HCT116 (cell line): ENCODE measurements at regions not wholly inside any gene's neighbourhood (a gene's known extent, or its start where the extent isn't known, plus 50 kb on each side); places are given as distances from the start of the nearest gene placed in this dataset.

Source experiments
- ATAC-seq: fragments of 200-7000 bp; cut with Tn5 transposase; 2 replicates; pipeline ENCODE4 v1.9.1; 2020; ENCODE audit warnings: mild to moderate bottlenecking, moderate library complexity
- BruUV-seq: library from RNA; stranded (reverse); fragments of 400-500 nt; replicated peaks from 2 replicates; lab custom pipeline; 2021; lab: Mats Ljungman, UMichigan
- CTCF ChIA-PET: fragments of 300-600 bp; sonication (Branson Sonifier 250); formaldehyde crosslinking; loops from one replicate; lab custom pipeline; 2021; ENCODE audit warnings: antibody characterized with exemption; lab: Charles Lee
- POLR2A ChIA-PET: fragments of 300-600, 350-600 bp; sonication (Branson Sonifier 250); formaldehyde crosslinking; loops from one replicate; lab custom pipeline; 2021; ENCODE audit warnings: antibody characterized with exemption; lab: Charles Lee
- RAD21 ChIA-PET, 2 experiments: fragments of 300-600 bp; sonication (Branson Sonifier 250); formaldehyde crosslinking; loops; one replicate each; lab custom pipeline; 2023; ENCODE audit warnings: low total read pairs in 2 of 2; ENCODE audit not compliant: uncharacterized antibody in 2 of 2, unreplicated experiment in 2 of 2, low non-redundant PET in 1 of 2; lab: Charles Lee
- DNase-seq: peaks from one replicate; pipeline ENCODE4 v3.0.0-alpha.2; 2010; ENCODE audit warnings: low read depth, low spot score
- H2AFZ ChIP-seq: fragments of 200-600 bp; shearing (Covaris generic), sonication (generic); 2 replicates; pipeline ENCODE4 v1.6.1; 2017; ENCODE audit warnings: low read depth, mixed run types, mixed read lengths, antibody characterized with exemption, low read length; ENCODE audit not compliant: poor library complexity, severe bottlenecking
- H3K27ac ChIP-seq: 2 replicates; pipeline ENCODE4 v1.5.1; 2012; ENCODE audit warnings: low read depth, low read length
- H3K27me3 ChIP-seq: fragments of 200-600 bp; sonication (generic); 2 replicates; pipeline ENCODE4 v1.6.1; 2016; ENCODE audit warnings: mixed run types, low read length, mixed read lengths; ENCODE audit not compliant: insufficient read depth
- H3K36me3 ChIP-seq, 2 experiments: fragments of 200-500 bp in 1 of 2; fragments of 200-600 bp in 1 of 2; sonication (Bioruptor generic) in 1 of 2; sonication (generic) in 1 of 2; 2 replicates each; pipeline versions ENCODE4 v1.5.1 to v1.6.1; 2014 to 2016; ENCODE audit warnings: low read length in 2 of 2, inconsistent platforms in 1 of 2, mixed read lengths in 1 of 2, mixed run types in 1 of 2; ENCODE audit not compliant: insufficient read depth in 2 of 2, control insufficient read depth in 1 of 2
- H3K4me1 ChIP-seq, 2 experiments: fragments of 200-600 bp in 1 of 2; sonication (generic) in 1 of 2; 2 replicates each; pipeline versions ENCODE4 v1.5.1 to v1.6.1; 2012 to 2017; ENCODE audit warnings: low read length in 2 of 2, inconsistent platforms in 1 of 2, mild to moderate bottlenecking in 1 of 2, mixed read lengths in 1 of 2, mixed run types in 1 of 2, moderate library complexity in 1 of 2; ENCODE audit not compliant: insufficient read depth in 2 of 2, control insufficient read depth in 1 of 2
- H3K4me2 ChIP-seq: fragments of 200-600 bp; sonication (generic); 2 replicates; pipeline ENCODE4 v1.6.1; 2017; ENCODE audit warnings: mixed run types, low read length, mixed read lengths
- H3K4me3 ChIP-seq, 2 experiments: fragments of 200-600 bp in 1 of 2; sonication (generic) in 1 of 2; replicated peaks in 1 of 2; 2 replicates each; pipeline ENCODE4 v1.5.1; 2011 to 2016; ENCODE audit warnings: low read length in 2 of 2, control low read depth in 1 of 2, low read depth in 1 of 2, mild to moderate bottlenecking in 1 of 2, mixed read lengths in 1 of 2, mixed run types in 1 of 2
- H3K79me2 ChIP-seq: fragments of 200-600 bp; sonication (generic); 2 replicates; pipeline ENCODE4 v1.6.1; 2017; ENCODE audit warnings: mild to moderate bottlenecking, mixed run types, low read length, moderate library complexity, mixed read lengths; ENCODE audit not compliant: insufficient read depth
- H3K9ac ChIP-seq: fragments of 200-600 bp; sonication (generic); 2 replicates; pipeline ENCODE4 v1.6.1; 2016; ENCODE audit warnings: low read length, mixed read lengths
- H3K9me2 ChIP-seq: fragments of 200-600 bp; sonication (generic), shearing (Covaris generic); 2 replicates; pipeline ENCODE4 v1.6.1; 2017; ENCODE audit warnings: mixed run types, mild to moderate bottlenecking, moderate library complexity; ENCODE audit not compliant: insufficient read depth
- H3K9me3 ChIP-seq, 2 experiments: fragments of 200-500 bp in 1 of 2; fragments of 200-600 bp in 1 of 2; sonication (Bioruptor generic) in 1 of 2; sonication (generic) in 1 of 2; 2 replicates each; pipeline ENCODE4 v1.6.1; 2014 to 2017; ENCODE audit warnings: low read length in 2 of 2, mixed read lengths in 2 of 2, inconsistent platforms in 1 of 2, low read depth in 1 of 2, mild to moderate bottlenecking in 1 of 2, mixed run types in 1 of 2, moderate library complexity in 1 of 2; ENCODE audit not compliant: control insufficient read depth in 1 of 2, insufficient read depth in 1 of 2
- H4K20me1 ChIP-seq: fragments of 200-600 bp; sonication (generic), shearing (Covaris generic); 2 replicates; pipeline ENCODE4 v1.6.1; 2017; ENCODE audit warnings: mixed run types, mild to moderate bottlenecking, moderate library complexity; ENCODE audit not compliant: insufficient read depth
- ATF3 ChIP-seq: IDR thresholded peaks from 2 replicates; pipeline ENCODE4 v1.6.1; 2012
- CEBPB ChIP-seq: IDR thresholded peaks from 2 replicates; pipeline ENCODE4 v1.6.1; 2012; ENCODE audit warnings: low read depth
- EGR1 ChIP-seq: IDR thresholded peaks from 2 replicates; pipeline ENCODE4 v1.6.1; 2012; ENCODE audit warnings: low read depth
- ELF1 ChIP-seq: IDR thresholded peaks from 2 replicates; pipeline ENCODE4 v1.6.1; 2012; ENCODE audit warnings: low read depth, borderline replicate concordance
- EZH2phosphoT487 ChIP-seq: fragments of 200-600 bp; IDR thresholded peaks from 2 replicates; pipeline ENCODE4 v1.6.1; 2018; ENCODE audit warnings: antibody characterized with exemption, borderline replicate concordance
- FOSL1 ChIP-seq: IDR thresholded peaks from 2 replicates; pipeline ENCODE4 v1.6.1; 2012; ENCODE audit warnings: low read depth
- JUND ChIP-seq: IDR thresholded peaks from 2 replicates; pipeline ENCODE4 v1.6.1; 2012
- MAX ChIP-seq: IDR thresholded peaks from 2 replicates; pipeline ENCODE4 v1.6.1; 2012
- POLR2A ChIP-seq: IDR thresholded peaks from 2 replicates; pipeline ENCODE4 v1.7.0; 2011; ENCODE audit warnings: borderline replicate concordance; ENCODE audit not compliant: insufficient read depth, insufficient read length; ENCODE audit errors: extremely low read depth
- POLR2AphosphoS5 ChIP-seq: IDR thresholded peaks from 2 replicates; pipeline ENCODE4 v1.6.1; 2011; ENCODE audit warnings: mild to moderate bottlenecking, low read depth, low read length, moderate library complexity
- RAD21 ChIP-seq: IDR thresholded peaks from 2 replicates; pipeline ENCODE4 v1.6.1; 2012; ENCODE audit warnings: low read depth, mild to moderate bottlenecking
- SRF ChIP-seq: IDR thresholded peaks from 2 replicates; pipeline ENCODE4 v1.6.1; 2012; ENCODE audit warnings: low read depth
- TCF7L2 ChIP-seq: IDR thresholded peaks from 2 replicates; pipeline ENCODE4 v1.7.0; 2011; ENCODE audit warnings: borderline replicate concordance, inconsistent platforms; ENCODE audit not compliant: insufficient read depth, insufficient read length; ENCODE audit errors: extremely low read depth
- YY1 ChIP-seq: IDR thresholded peaks from 2 replicates; pipeline ENCODE4 v1.6.1; 2011; ENCODE audit warnings: low read length, low read depth, moderate library complexity, mild to moderate bottlenecking; ENCODE audit not compliant: insufficient replicate concordance; ENCODE audit errors: extremely low read depth
- ZBTB33 ChIP-seq: IDR thresholded peaks from 2 replicates; pipeline ENCODE4 v1.6.1; 2011; ENCODE audit warnings: mild to moderate bottlenecking, low read length, moderate library complexity; ENCODE audit not compliant: insufficient replicate concordance; ENCODE audit errors: extremely low read depth
- ZFX ChIP-seq: fragments of 450-650 bp; IDR thresholded peaks from 2 replicates; pipeline ENCODE4 v1.6.1; 2017
- ZNF274 ChIP-seq: fragments of 200-500 bp; sonication (Bioruptor generic); IDR thresholded peaks from 2 replicates; pipeline ENCODE4 v1.6.1; 2014; ENCODE audit warnings: mild to moderate bottlenecking, low read depth, low read length, inconsistent platforms
- intact Hi-C: fragments of 100-400 bp; cut with micrococcal nuclease; formaldehyde crosslinking; loops from 2 replicates; pipeline ENCODE4 v1.10.0; 2022

GRCh38 chr12:131418121-131418520 is 292.8 kb upstream of the SFSWAP start (continued):
- TF ChIP-seq TCF7L2 (no peak), EZH2phosphoT487 (no peak), SRF (no peak), EGR1 (no peak), YY1 (no peak), POLR2AphosphoS5 (no peak), CEBPB (no peak), JUND (no peak), FOSL1 (no peak), ELF1 (no peak), ZFX (no peak)

- RAD21 ChIA-PET, result no interaction called here
- 0 out of 2 replicates have a peak, but pooled peaks cover 9% of the 10 kb centered on the region for H3K27me3 ChIP-seq
- intact Hi-C loops, result no loop called here
These were observed 292.0 kb upstream of the SFSWAP start for GRCh38 chr12:131418884-131419283.

More at GRCh38 chr12:131418884-131419283, 292.0 kb upstream of the SFSWAP start:
- Histone ChIP-seq H3K36me3 (no peaks in the 10 kb centered on the region), H3K9me2 (no peaks in the 10 kb centered on the region), H3K79me2 (no peaks in the 10 kb centered on the region), H3K27ac (no peak overlapping the region), H3K4me2 (no peak overlapping the region), H3K9ac (no peak overlapping the region), H3K4me3 (no peak overlapping the region), H2AFZ (no peak overlapping the region), H3K4me1 (no peaks in the 10 kb centered on the region), H3K9me3 (no peaks in the 10 kb centered on the region), H4K20me1 (no peaks in the 10 kb centered on the region)
- TF ChIP-seq ZNF274, result no peak
- no peak for TF ChIP-seq RAD21
- no peak for TF ChIP-seq ZBTB33
- TF ChIP-seq ELF1, result no peak
- TF ChIP-seq ATF3, result no peak
- no peak for TF ChIP-seq POLR2A
- TF ChIP-seq EZH2phosphoT487, result no peak
- TF ChIP-seq MAX, result no peak
- ChIA-PET POLR2A (no interaction called here), CTCF (no interaction called here)
- ATAC-seq, result no peak
- no peak for DNase-seq
- no TSS peak for BruUV-seq
